ENCODE measurements at regions not wholly inside any gene's neighbourhood (a gene's known extent, or its start where the extent isn't known, plus 50 kb on each side); places are given as distances from the start of the nearest gene placed in this dataset.

GRCh38 chr2:65724752-65725151 lies 292.4 kb upstream of the SPRED2 start:
- TF ChIP-seq POLR2A (IDR thresholded peaks at IDR 0.05) (no peak), EP300 (IDR thresholded peaks at IDR 0.05) (no peak), CTCF (IDR thresholded peaks at IDR 0.05) (no peak), POLR2AphosphoS5 (IDR thresholded peaks at IDR 0.05) (no peak)
- Histone ChIP-seq H3K27me3 (no peaks in the 10 kb centered on the region), H3K4me1 (no peaks in the 10 kb centered on the region), H3K4me3 (no peak overlapping the region), H3K36me3 (no peaks in the 10 kb centered on the region), H3K9me3 (no peaks in the 10 kb centered on the region), H3K27ac (no peak overlapping the region)
- ATAC-seq = no peak
- 80 to 92% methylated on average over 1 to 4 of the region's 4 CpGs for WGBS, 2 donors (ENCODE audit: low coverage in 1 of 2)

DNA sequence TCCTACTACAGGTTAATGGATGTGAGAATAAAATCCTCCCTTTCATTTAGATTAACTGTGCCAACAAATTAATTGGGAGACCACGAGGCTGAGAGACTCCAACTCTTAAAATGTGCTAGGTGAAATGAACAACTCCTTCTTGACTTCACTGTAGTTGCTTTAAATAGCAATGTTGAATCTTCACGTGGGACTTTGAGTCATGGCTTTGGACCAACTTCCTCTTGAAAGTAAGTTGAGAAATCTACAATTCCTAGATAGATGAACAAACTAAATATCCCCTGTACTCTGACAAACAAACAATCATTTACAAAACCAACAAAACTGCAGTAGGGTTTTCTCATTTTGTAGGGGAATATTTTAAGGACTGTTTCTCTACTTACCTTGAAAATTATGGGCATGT lies 291.9 kb upstream of the SPRED2 start:
- Histone ChIP-seq H3K27me3 (no peaks in the 10 kb centered on the region), H3K27ac (no peak overlapping the region), H3K4me1 (no peaks in the 10 kb centered on the region), H3K4me3 (no peak overlapping the region), H3K36me3 (no peaks in the 10 kb centered on the region), H3K9me3 (no peaks in the 10 kb centered on the region)
- ATAC-seq = no peak
- WGBS, 2 donors (ENCODE audit: low coverage in 1 of 2) = 10 to 13% methylated on average over 2 of the region's 2 CpGs
- TF ChIP-seq EP300 (IDR thresholded peaks at IDR 0.05) = no peak
- no peak for TF ChIP-seq POLR2A (IDR thresholded peaks at IDR 0.05)
- no peak for TF ChIP-seq CTCF (IDR thresholded peaks at IDR 0.05)
- no peak for TF ChIP-seq POLR2AphosphoS5 (IDR thresholded peaks at IDR 0.05)

DNA sequence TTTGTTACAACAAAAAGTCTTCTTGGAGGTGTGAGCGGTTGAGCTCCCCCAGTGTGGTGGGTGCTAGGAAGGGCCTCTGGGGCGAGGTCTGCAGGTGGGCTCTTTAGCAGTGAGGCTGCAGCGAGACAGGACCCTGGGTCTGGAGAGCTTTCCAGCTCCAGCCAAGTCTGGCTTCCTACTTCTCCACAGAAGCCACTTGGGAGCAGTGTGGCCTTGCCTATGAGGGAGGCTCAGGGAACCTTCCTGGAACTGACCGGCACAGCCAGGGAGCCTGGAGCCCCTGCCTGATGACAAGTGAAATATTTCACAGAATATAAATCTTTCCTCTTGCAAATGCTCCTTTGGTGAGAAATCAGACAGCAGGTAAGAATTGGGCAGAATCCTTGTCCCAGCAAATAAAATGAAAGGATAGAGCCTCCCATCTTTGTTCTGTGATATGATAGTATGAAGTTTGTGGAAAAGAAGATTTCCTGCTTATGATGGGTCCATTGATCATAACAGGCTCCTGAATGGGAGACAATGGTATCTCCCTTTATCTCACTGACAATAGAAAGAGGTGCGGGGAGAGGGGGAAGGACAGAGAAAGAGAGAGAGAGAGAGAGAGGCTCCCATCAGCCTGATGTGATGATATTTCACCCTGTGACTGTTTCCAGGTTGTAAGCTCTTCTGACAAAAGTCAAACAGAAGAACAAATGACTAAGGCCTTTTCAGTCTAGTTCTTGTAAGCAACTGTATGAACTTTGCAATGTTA lies 289.8 kb upstream of the SPRED2 start:
- Histone ChIP-seq H3K4me1 (no peaks in the 10 kb centered on the region), H3K36me3 (no peaks in the 10 kb centered on the region), H3K4me3 (no peak overlapping the region), H3K9me3 (no peaks in the 10 kb centered on the region), H3K27ac (no peak overlapping the region), H3K27me3 (no peaks in the 10 kb centered on the region)
- 44% methylated on average over 4 of the region's 5 CpGs; no CpG with 5 or more reads in 1 of the 2 donors for WGBS, 2 donors (ENCODE audit: low coverage in 1 of 2)
- ATAC-seq = peak; percentile 63
- TF ChIP-seq POLR2A (IDR thresholded peaks at IDR 0.05) (no peak), CTCF (IDR thresholded peaks at IDR 0.05) (peak in 3 of 4 experiments; percentile 49 to 57 (median 52)), EP300 (IDR thresholded peaks at IDR 0.05) (no peak), POLR2AphosphoS5 (IDR thresholded peaks at IDR 0.05) (peak; percentile 19)

DNA sequence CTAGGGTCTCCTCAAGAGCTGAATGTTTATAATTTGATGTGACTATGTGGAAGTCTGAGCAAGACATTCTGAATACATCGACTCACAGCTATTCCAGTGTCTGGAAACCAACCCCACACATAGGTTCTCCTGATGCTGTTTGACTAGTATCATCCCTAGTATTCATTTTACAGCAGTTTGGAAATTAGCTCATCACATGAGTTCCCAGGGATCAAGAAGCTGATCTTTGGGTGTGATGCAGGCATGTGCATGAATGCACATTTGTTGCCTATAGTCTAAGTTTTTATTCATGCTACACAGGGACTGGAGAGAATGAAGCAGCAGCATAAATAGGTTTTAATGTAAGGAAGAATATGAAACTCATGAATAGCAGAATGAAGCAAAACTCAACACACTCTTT lies 284.3 kb upstream of the SPRED2 start:
- Histone ChIP-seq H3K4me3 (no peak overlapping the region), H3K4me1 (peaks cover 0 to 20% (median 0%) of the 10 kb centered on the region in 3 donors), H3K9me3 (no peaks in the 10 kb centered on the region), H3K36me3 (no peaks in the 10 kb centered on the region), H3K27ac (no peak overlapping the region), H3K27me3 (no peaks in the 10 kb centered on the region)
- WGBS, 2 donors (ENCODE audit: low coverage in 1 of 2) = 82 to 88% methylated on average over 1 of the region's 1 CpG
- TF ChIP-seq CTCF (IDR thresholded peaks at IDR 0.05) (no peak), EP300 (IDR thresholded peaks at IDR 0.05) (no peak), POLR2AphosphoS5 (IDR thresholded peaks at IDR 0.05) (no peak), POLR2A (IDR thresholded peaks at IDR 0.05) (no peak)
- no peak for ATAC-seq

- TF ChIP-seq CTCF (IDR thresholded peaks at IDR 0.05) = no peak
- no peak for TF ChIP-seq POLR2A (IDR thresholded peaks at IDR 0.05)
- no peak for TF ChIP-seq POLR2AphosphoS5 (IDR thresholded peaks at IDR 0.05)
- TF ChIP-seq EP300 (IDR thresholded peaks at IDR 0.05) = no peak
- Histone ChIP-seq H3K9me3 (no peaks in the 10 kb centered on the region), H3K4me1 (peaks cover 0 to 20% (median 0%) of the 10 kb centered on the region in 3 donors), H3K27me3 (no peaks in the 10 kb centered on the region), H3K4me3 (no peak overlapping the region), H3K27ac (no peak overlapping the region), H3K36me3 (no peaks in the 10 kb centered on the region)
- WGBS, 2 donors (ENCODE audit: low coverage in 1 of 2) = 15 to 45% methylated on average over 1 to 2 of the region's 2 CpGs
- no peak for ATAC-seq
These were observed 282.9 kb upstream of the SPRED2 start for GRCh38 chr2:65715323-65715722.

All from gastroesophageal sphincter (tissue), 4 donors.